Keratinocyte (primary cell): ENCODE measurements at regions not wholly inside any gene's neighbourhood (a gene's known extent, or its start where the extent isn't known, plus 50 kb on each side); places are given as distances from the start of the nearest gene placed in this dataset.

ENCODE experiments used
- DNase-seq: peaks from one replicate; pipeline ENCODE4 v3.0.0-alpha.2; 2011; ENCODE audit warnings: low read depth, missing footprints, low spot score
- FAIRE-seq: peaks from 2 replicates; lab custom pipeline; 2011; peaks lifted over from hg19 to GRCh38; lab: Jason Lieb, UNC
- H2AFZ ChIP-seq: 2 replicates; pipeline ENCODE4 v1.6.0; 2012; ENCODE audit warnings: low read length, control low read depth, inconsistent platforms; ENCODE audit not compliant: control insufficient read depth
- H3K27ac ChIP-seq: 2 replicates; pipeline ENCODE4 v1.5.1; 2011; ENCODE audit warnings: low read length; ENCODE audit not compliant: control insufficient read depth, insufficient read depth
- H3K27me3 ChIP-seq: 3 replicates; pipeline ENCODE4 v1.6.0; 2011; ENCODE audit warnings: low read length; ENCODE audit not compliant: control insufficient read depth, insufficient read depth; ENCODE audit errors: extremely low read depth
- H3K36me3 ChIP-seq, 2 experiments: 2 replicates in 1 of 2; 3 replicates in 1 of 2; pipeline ENCODE4 v1.5.1; 2011; ENCODE audit warnings: low read length in 2 of 2, mild to moderate bottlenecking in 1 of 2; ENCODE audit not compliant: control insufficient read depth in 2 of 2, insufficient read depth in 2 of 2; ENCODE audit errors: extremely low read depth in 1 of 2
- H3K4me1 ChIP-seq: 3 replicates; pipeline ENCODE4 v1.5.1; 2011; ENCODE audit warnings: low read length; ENCODE audit not compliant: control insufficient read depth, insufficient read depth; ENCODE audit errors: extremely low read depth
- H3K4me2 ChIP-seq: 3 replicates; pipeline ENCODE4 v1.6.0; 2011; ENCODE audit warnings: low read depth, low read length; ENCODE audit not compliant: control insufficient read depth, insufficient read depth; ENCODE audit errors: extremely low read depth
- H3K4me3 ChIP-seq, 3 experiments: fragments of 200-600 bp in 1 of 3; sonication (generic) in 1 of 3; 2 replicates in 2 of 3; 3 replicates in 1 of 3; pipeline ENCODE4 v1.5.1; 2011 to 2016; ENCODE audit warnings: low read length in 3 of 3, mild to moderate bottlenecking in 3 of 3, control low read depth in 2 of 3, inconsistent platforms in 1 of 3, low read depth in 1 of 3, mixed read lengths in 1 of 3, mixed run types in 1 of 3, moderate library complexity in 1 of 3; ENCODE audit not compliant: control insufficient read depth in 2 of 3, insufficient read depth in 2 of 3; ENCODE audit errors: extremely low read depth in 1 of 3
- H3K79me2 ChIP-seq: 2 replicates; pipeline ENCODE4 v1.6.0; 2012; ENCODE audit warnings: low read length; ENCODE audit not compliant: control insufficient read depth, insufficient read depth
- H3K9ac ChIP-seq: 3 replicates; pipeline ENCODE4 v1.6.0; 2011; ENCODE audit warnings: low read length; ENCODE audit not compliant: control insufficient read depth, insufficient read depth; ENCODE audit errors: extremely low read depth
- H3K9me1 ChIP-seq: 3 replicates; pipeline ENCODE4 v1.6.0; 2011; ENCODE audit warnings: low read length; ENCODE audit not compliant: control insufficient read depth, insufficient read depth; ENCODE audit errors: extremely low read depth
- H3K9me3 ChIP-seq: 2 replicates; pipeline ENCODE4 v1.5.1; 2012; ENCODE audit warnings: low read depth, low read length; ENCODE audit not compliant: control insufficient read depth
- H4K20me1 ChIP-seq: 3 replicates; pipeline ENCODE4 v1.6.0; 2011; ENCODE audit warnings: low read length; ENCODE audit not compliant: control insufficient read depth, insufficient read depth; ENCODE audit errors: extremely low read depth
- EZH2 ChIP-seq: IDR thresholded peaks from one replicate; pipeline ENCODE4 v1.6.1; 2012; ENCODE audit warnings: inconsistent platforms, mild to moderate bottlenecking, low read length, moderate library complexity
- dilution Hi-C: fragments of 300-500 bp; cut with MboI; formaldehyde crosslinking; loops from one replicate; pipeline ENCODE4 v1.7.0; 2020; ENCODE audit warnings: low sequenced_read_pairs; ENCODE audit not compliant: extremely low pct_ligation_motif_present
- TF ChIP-seq, protein P1 (sequence below), 3 experiments: IDR thresholded peaks in 1 of 3; conservative IDR thresholded peaks in 1 of 3; optimal IDR thresholded peaks in 1 of 3; 2 replicates in 2 of 3; 3 replicates in 1 of 3; pipeline versions ENCODE3 to v1.5.1; 2011; ENCODE audit warnings: low read length in 3 of 3, mild to moderate bottlenecking in 3 of 3, moderate library complexity in 2 of 3, control low read depth in 1 of 3, inconsistent platforms in 1 of 3; ENCODE audit not compliant: insufficient read depth in 2 of 3; ENCODE audit errors: extremely low read depth in 1 of 3

DNA sequence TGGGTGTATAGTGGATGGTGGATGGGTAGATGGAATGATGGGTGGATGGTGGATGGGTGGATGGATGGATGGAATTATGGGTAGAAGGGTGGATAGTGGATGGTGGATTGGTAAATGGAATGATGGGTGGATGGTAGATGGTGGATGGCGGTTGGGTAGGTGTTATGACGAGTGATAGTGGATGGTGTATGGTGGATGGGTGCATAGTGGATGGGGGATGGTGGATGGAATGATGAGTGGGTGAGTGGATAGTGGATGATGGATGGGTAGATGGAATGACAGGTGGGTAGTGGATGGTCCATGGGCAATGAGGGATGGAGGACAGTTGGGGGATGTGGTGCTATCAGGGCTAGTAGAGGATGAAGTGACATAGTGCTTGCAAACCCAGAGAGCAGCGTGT lies 182.4 kb downstream of the BRD1 start:
- DNase-seq (no peak), FAIRE-seq (no peak)
- Histone ChIP-seq H3K79me2 (no peaks in the 10 kb centered on the region), H3K27ac (no peak overlapping the region), H2AFZ (no peak overlapping the region), H3K9me3 (peaks cover 16% of the 10 kb centered on the region), H3K9me1 (no peaks in the 10 kb centered on the region), H3K4me2 (no peak overlapping the region), H3K4me3 (no peak overlapping the region), H3K9ac (no peak overlapping the region), H3K27me3 (no peaks in the 10 kb centered on the region), H3K36me3 (no peaks in the 10 kb centered on the region), H4K20me1 (no peaks in the 10 kb centered on the region), H3K4me1 (no peaks in the 10 kb centered on the region)
- dilution Hi-C loops: no loop called here
- no peak for TF ChIP-seq EZH2
- TF ChIP-seq, protein P1, sequence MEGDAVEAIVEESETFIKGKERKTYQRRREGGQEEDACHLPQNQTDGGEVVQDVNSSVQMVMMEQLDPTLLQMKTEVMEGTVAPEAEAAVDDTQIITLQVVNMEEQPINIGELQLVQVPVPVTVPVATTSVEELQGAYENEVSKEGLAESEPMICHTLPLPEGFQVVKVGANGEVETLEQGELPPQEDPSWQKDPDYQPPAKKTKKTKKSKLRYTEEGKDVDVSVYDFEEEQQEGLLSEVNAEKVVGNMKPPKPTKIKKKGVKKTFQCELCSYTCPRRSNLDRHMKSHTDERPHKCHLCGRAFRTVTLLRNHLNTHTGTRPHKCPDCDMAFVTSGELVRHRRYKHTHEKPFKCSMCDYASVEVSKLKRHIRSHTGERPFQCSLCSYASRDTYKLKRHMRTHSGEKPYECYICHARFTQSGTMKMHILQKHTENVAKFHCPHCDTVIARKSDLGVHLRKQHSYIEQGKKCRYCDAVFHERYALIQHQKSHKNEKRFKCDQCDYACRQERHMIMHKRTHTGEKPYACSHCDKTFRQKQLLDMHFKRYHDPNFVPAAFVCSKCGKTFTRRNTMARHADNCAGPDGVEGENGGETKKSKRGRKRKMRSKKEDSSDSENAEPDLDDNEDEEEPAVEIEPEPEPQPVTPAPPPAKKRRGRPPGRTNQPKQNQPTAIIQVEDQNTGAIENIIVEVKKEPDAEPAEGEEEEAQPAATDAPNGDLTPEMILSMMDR (optimal IDR thresholded peaks at IDR 0.05 in 1 of 3, IDR thresholded peaks at IDR 0.05 in 1 of 3, conservative IDR thresholded peaks at IDR 0.05 in 1 of 3; ENCODE audit: extremely low read depth in 1 of 3, insufficient read depth in 2 of 3, low read length in 3 of 3): no peak

DNA sequence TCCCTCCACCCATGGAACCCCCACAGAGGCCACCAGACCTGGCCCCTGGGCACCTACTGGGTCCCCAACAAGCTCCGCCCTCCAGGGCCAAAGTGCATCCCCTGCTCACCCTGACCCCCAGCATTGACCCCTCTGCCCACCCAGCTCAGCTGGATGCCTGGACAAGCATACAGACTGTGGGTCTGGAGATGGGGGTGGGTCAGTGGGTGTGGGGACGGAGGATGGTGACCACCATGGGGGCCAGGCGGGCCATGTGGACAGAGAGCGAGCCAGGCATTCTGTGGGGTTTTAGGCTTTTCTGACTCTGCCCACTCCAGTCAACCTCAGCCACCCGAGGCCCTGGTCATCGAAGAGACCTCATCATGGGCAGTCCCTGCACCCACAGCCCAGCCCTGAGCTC lies 183.7 kb downstream of the BRD1 start:
- dilution Hi-C loops: no loop called here
- no peaks in the 10 kb centered on the region for H3K79me2 ChIP-seq
- no peaks in the 10 kb centered on the region for H4K20me1 ChIP-seq
- H3K4me3 ChIP-seq: no peak overlapping the region
- no peak overlapping the region for H2AFZ ChIP-seq
- H3K27ac ChIP-seq: no peak overlapping the region
- H3K9ac ChIP-seq: no peak overlapping the region
- H3K4me2 ChIP-seq: no peak overlapping the region
- DNase-seq: no peak
- peaks cover 16% of the 10 kb centered on the region for H3K9me3 ChIP-seq
- H3K27me3 ChIP-seq: no peaks in the 10 kb centered on the region
- H3K4me1 ChIP-seq: no peaks in the 10 kb centered on the region
- no peak for TF ChIP-seq EZH2
- TF ChIP-seq, protein P1 (optimal IDR thresholded peaks at IDR 0.05 in 1 of 3, IDR thresholded peaks at IDR 0.05 in 1 of 3, conservative IDR thresholded peaks at IDR 0.05 in 1 of 3; ENCODE audit: extremely low read depth in 1 of 3, insufficient read depth in 2 of 3, low read length in 3 of 3): no peak
- no peaks in the 10 kb centered on the region for H3K36me3 ChIP-seq
- H3K9me1 ChIP-seq: no peaks in the 10 kb centered on the region
- FAIRE-seq: no peak
